Heart left ventricle (tissue), 16 donors: ENCODE measurements at regions not wholly inside any gene's neighbourhood (a gene's known extent, or its start where the extent isn't known, plus 50 kb on each side); places are given as distances from the start of the nearest gene placed in this dataset.
"Not testable (repeated sequence)": the region's sequence is repeated elsewhere in the genome, so short reads cannot be mapped to it uniquely, and the experiment has no call there.

Experiments
- ATAC-seq, 4 donors: fragments of 200-7000 bp; cut with Tn5 transposase; one replicate each; pipeline ENCODE4 v1.9.1; 2020 to 2022; ENCODE audit warnings: moderate library complexity in 4 of 4, mild to moderate bottlenecking in 3 of 4, moderate number of reproducible peaks in 1 of 4
- DNase-seq, 5 donors: peaks; one replicate each; pipeline ENCODE4 v3.0.0-alpha.2; 2020
- H3K27ac ChIP-seq, 12 donors: fragments of 200-600 bp; sonication (generic) in 4 of 12; one replicate each; pipeline versions ENCODE4 v1.5.0 to v1.8.0; 2016 to 2022; ENCODE audit warnings: mild to moderate bottlenecking in 2 of 12
- H3K27me3 ChIP-seq, 9 donors: fragments of 200-600 bp; sonication (generic) in 2 of 9; one replicate each; pipeline versions ENCODE4 v1.5.1 to v1.8.0; 2016 to 2022; ENCODE audit warnings: mild to moderate bottlenecking in 3 of 9
- H3K36me3 ChIP-seq, 9 donors: fragments of 200-600 bp; sonication (generic) in 2 of 9; one replicate each; pipeline versions ENCODE4 v1.5.0 to v1.8.0; 2018 to 2022; ENCODE audit warnings: mild to moderate bottlenecking in 2 of 9
- H3K4me1 ChIP-seq, 12 donors: fragments of 200-600 bp; sonication (generic) in 4 of 12; one replicate each; pipeline versions ENCODE4 v1.5.0 to v1.8.0; 2016 to 2022; ENCODE audit warnings: mild to moderate bottlenecking in 3 of 12
- H3K4me3 ChIP-seq, 12 donors: fragments of 200-600 bp; sonication (generic) in 4 of 12; one replicate each; pipeline versions ENCODE4 v1.5.0 to v1.8.0; 2017 to 2022; ENCODE audit warnings: mild to moderate bottlenecking in 9 of 12, moderate library complexity in 4 of 12
- H3K9me3 ChIP-seq, 12 donors: fragments of 200-600 bp; sonication (generic) in 4 of 12; one replicate each; pipeline versions ENCODE4 v1.5.0 to v1.8.0; 2016 to 2022; ENCODE audit warnings: mild to moderate bottlenecking in 1 of 12
- POLR2A ChIP-seq, 2 donors: fragments of 450-650 bp; IDR thresholded peaks; one replicate each; pipeline ENCODE4 v1.6.1; 2017; ENCODE audit warnings: antibody characterized with exemption in 2 of 2, mild to moderate bottlenecking in 2 of 2, moderate library complexity in 2 of 2
- WGBS, 4 donors: extraction: QIAGEN DNeasy Blood & Tissue Kit in 2 of 4; methylation state at CpG; one replicate each; pipeline versions ENCODE4 v1.1.5 to v1.1.7; 2013 to 2018; 5-methylcytosine and 5-hydroxymethylcytosine counted together
- intact Hi-C, 10 donors: fragments of 100-400 bp; cut with DNase I; formaldehyde crosslinking; loops; one replicate each; pipeline versions ENCODE4 v1.11.1 to v1.14.2; 2022
- TF ChIP-seq, protein P1 (sequence below), 12 donors: fragments of 200-600 bp; sonication (generic) in 4 of 12; IDR thresholded peaks; one replicate each; pipeline versions ENCODE4 v1.5.0 to v1.8.0; 2018 to 2022; ENCODE audit warnings: antibody characterized with exemption in 12 of 12, mild to moderate bottlenecking in 5 of 12
- donor health status: ischemic (EF 13 %, LVEDD 7.1; RV severe dilation, severe dysfunction).
- donor health status: healthy with polysubstance abuse.
- donor health status: DM: no; HTN: yes; CAD: no.
- donor health status: DM: no; HTN: no; CAD: no.
- donor health status: ischemic (EF 25% LVEDD 6.9; RV normal size, moderate dysfunction).
- donor health status: ischemic (EF 25% LVEDD 5.7; RV mildly dilated, moderate dysfunction).
- donor health status: healthy.
- donor health status: DM: yes; HTN: yes; CAD: no.
- donor health status: ischemic (EF 35%, LVEDD 5.7; RV mildly dilated, moderate dysfunction).
- donor health status: nonischemic (EF 11% LVEDD 7.7; RV severe dilation, severe dysfunction).
- donor health status: DM: yes; HTN: yes; CAD: no.
- donor health status: PGD.
- donor health status: ischemic (EF 29% LVEDD 5.4; RV normal size, mild dysfunction).
- donor health status: nonischemic (EF 23%, LVEDD 6.1; RV moderate dilation, normal function).

- 91 to 95% (median 94%) methylated on average over 1 of the region's 1 CpG for WGBS, 4 donors
- ATAC-seq = no peak
- H3K9me3 ChIP-seq = peaks cover 0 to 2% (median 0%) of the 10 kb centered on the region in 12 donors
- H3K4me1 ChIP-seq = peaks cover 0 to 17% (median 12%) of the 10 kb centered on the region in 12 donors
- no peaks in the 10 kb centered on the region for H3K36me3 ChIP-seq
- intact Hi-C loops = no loop called here
- H3K27me3 ChIP-seq = no peaks in the 10 kb centered on the region
- H3K27ac ChIP-seq = no peak overlapping the region
- no peak overlapping the region for H3K4me3 ChIP-seq
- TF ChIP-seq POLR2A (IDR thresholded peaks at IDR 0.05) = no peak
- TF ChIP-seq, protein P1, sequence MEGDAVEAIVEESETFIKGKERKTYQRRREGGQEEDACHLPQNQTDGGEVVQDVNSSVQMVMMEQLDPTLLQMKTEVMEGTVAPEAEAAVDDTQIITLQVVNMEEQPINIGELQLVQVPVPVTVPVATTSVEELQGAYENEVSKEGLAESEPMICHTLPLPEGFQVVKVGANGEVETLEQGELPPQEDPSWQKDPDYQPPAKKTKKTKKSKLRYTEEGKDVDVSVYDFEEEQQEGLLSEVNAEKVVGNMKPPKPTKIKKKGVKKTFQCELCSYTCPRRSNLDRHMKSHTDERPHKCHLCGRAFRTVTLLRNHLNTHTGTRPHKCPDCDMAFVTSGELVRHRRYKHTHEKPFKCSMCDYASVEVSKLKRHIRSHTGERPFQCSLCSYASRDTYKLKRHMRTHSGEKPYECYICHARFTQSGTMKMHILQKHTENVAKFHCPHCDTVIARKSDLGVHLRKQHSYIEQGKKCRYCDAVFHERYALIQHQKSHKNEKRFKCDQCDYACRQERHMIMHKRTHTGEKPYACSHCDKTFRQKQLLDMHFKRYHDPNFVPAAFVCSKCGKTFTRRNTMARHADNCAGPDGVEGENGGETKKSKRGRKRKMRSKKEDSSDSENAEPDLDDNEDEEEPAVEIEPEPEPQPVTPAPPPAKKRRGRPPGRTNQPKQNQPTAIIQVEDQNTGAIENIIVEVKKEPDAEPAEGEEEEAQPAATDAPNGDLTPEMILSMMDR (IDR thresholded peaks at IDR 0.05) = no peak
- DNase-seq = no peak
These were observed 115.3 kb upstream of the ECI2 start for GRCh38 chr6:4250645-4251044.

- 88 to 94% (median 92%) methylated on average over 1 of the region's 1 CpG for whole genome bisulfite sequencing, 4 donors
- intact Hi-C loops, ATAC-seq, H3K4me3 ChIP-seq, H3K36me3 ChIP-seq, H3K27ac ChIP-seq, DNase-seq, H3K27me3 ChIP-seq, H3K4me1 ChIP-seq: not testable (repeated sequence)
- H3K9me3 ChIP-seq = peaks cover 0 to 14% (median 1%) of the 10 kb centered on the region in 12 donors
These were observed 108.5 kb upstream of the ECI2 start for GRCh38 chr6:4243832-4244231.

DNA sequence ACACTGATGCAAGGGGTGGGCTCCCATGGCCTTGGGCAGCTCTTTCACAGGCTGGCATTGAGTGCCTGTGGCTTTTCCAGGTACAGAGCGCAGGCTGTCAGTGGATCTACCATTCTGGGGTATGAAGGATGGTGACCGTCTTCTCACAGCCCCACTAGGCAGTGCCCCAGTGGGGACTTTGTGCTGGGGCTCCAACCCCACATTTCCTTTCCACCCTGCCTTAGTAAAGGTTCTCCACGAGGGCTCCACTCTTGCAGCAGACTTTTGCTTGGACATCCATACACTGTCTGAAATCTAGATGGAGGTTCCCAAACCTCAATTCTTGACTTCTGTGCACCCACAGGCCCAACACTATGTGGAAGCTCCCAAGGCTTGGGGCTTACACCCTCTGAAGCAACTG is 107.9 kb upstream of the ECI2 start:
- H3K4me3 ChIP-seq = no peak overlapping the region
- peaks cover 0 to 14% (median 1%) of the 10 kb centered on the region in 12 donors for H3K9me3 ChIP-seq
- H3K27ac ChIP-seq = no peak overlapping the region
- ATAC-seq (no peak), DNase-seq (no peak)
- intact Hi-C loops = no loop called here
- TF ChIP-seq POLR2A (IDR thresholded peaks at IDR 0.05) = no peak
- TF ChIP-seq, protein P1 (IDR thresholded peaks at IDR 0.05) = no peak
- H3K36me3 ChIP-seq = no peaks in the 10 kb centered on the region
- no peaks in the 10 kb centered on the region for H3K27me3 ChIP-seq
- no peaks in the 10 kb centered on the region for H3K4me1 ChIP-seq
- WGBS, 4 donors = 80 to 100% (median 88%) methylated on average over 2 to 3 of the region's 3 CpGs

- DNase-seq = no peak
- Histone ChIP-seq H3K9me3 (peaks cover 0 to 14% (median 1%) of the 10 kb centered on the region in 12 donors), H3K36me3 (no peaks in the 10 kb centered on the region), H3K27ac (no peak overlapping the region), H3K27me3 (no peaks in the 10 kb centered on the region), H3K4me3 (no peak overlapping the region), H3K4me1 (no peaks in the 10 kb centered on the region)
- no peak for ATAC-seq
- 81 to 93% (median 87%) methylated on average over 4 of the region's 4 CpGs for WGBS, 4 donors
- TF ChIP-seq, protein P1 (IDR thresholded peaks at IDR 0.05) = no peak
- intact Hi-C loops = no loop called here
These were observed 107.2 kb upstream of the ECI2 start for GRCh38 chr6:4242601-4243000.

DNA sequence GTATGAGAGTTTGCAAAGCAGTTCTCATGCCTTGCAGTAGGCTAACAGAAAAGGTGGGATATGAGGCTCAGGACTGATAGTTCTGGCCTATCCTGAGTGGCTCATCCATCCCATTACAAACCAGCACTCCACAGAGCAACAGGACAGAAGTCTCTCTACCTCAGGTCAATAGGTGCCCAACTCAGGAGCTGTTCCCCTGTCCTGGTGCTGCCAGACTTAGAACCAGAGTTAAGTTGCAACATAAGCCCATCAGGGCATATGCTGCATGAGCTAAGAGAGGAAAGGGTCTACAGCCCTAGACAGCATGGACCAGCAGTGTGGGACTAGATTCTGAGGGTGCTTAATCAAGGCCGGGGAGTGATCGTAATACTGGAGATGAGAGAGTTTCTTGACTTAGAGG is 104.8 kb upstream of the ECI2 start:
- Histone ChIP-seq H3K4me1 (no peaks in the 10 kb centered on the region), H3K27ac (no peak overlapping the region), H3K4me3 (no peak overlapping the region), H3K27me3 (no peaks in the 10 kb centered on the region), H3K36me3 (no peaks in the 10 kb centered on the region), H3K9me3 (peaks cover 0 to 13% (median 1%) of the 10 kb centered on the region in 12 donors)
- no peak for DNase-seq
- TF ChIP-seq, protein P1 (IDR thresholded peaks at IDR 0.05) = no peak
- TF ChIP-seq POLR2A (IDR thresholded peaks at IDR 0.05) = no peak
- WGBS, 4 donors = 93 to 97% (median 94%) methylated on average over 2 of the region's 2 CpGs
- no peak for ATAC-seq
- intact Hi-C loops = no loop called here
